GM18907 (cell line): ENCODE measurements at regions not wholly inside any gene's neighbourhood (a gene's known extent, or its start where the extent isn't known, plus 50 kb on each side); places are given as distances from the start of the nearest gene placed in this dataset.

Experiments used
- ATAC-seq: cut with Tn5 transposase; IDR thresholded peaks from one replicate; pipeline ENCODE4 v1.9.1; 2021; ENCODE audit warnings: mild to moderate bottlenecking, moderate library complexity; ENCODE audit not compliant: unreplicated experiment

GRCh38 chr15:35722501-35722900 lies 176.5 kb upstream of the DPH6 start:
- no peak for ATAC-seq

- ATAC-seq: no peak
These were observed 177.3 kb upstream of the DPH6 start for GRCh38 chr15:35723120-35723847.

- ATAC-seq: no peak
These were observed 177.9 kb upstream of the DPH6 start for GRCh38 chr15:35723852-35724251.

GRCh38 chr15:35724626-35725025 lies 178.7 kb upstream of the DPH6 start:
- no peak for ATAC-seq

- no peak for ATAC-seq
These were observed 179.4 kb upstream of the DPH6 start for GRCh38 chr15:35725353-35725752.

GRCh38 chr15:35727627-35728026 lies 181.7 kb upstream of the DPH6 start:
- no peak for ATAC-seq

GRCh38 chr15:35728219-35728940 lies 182.4 kb upstream of the DPH6 start:
- ATAC-seq: no peak

- ATAC-seq: no peak
These were observed 190.2 kb upstream of the DPH6 start for GRCh38 chr15:35736150-35736549.

GRCh38 chr15:35737441-35737840 lies 191.5 kb upstream of the DPH6 start:
- no peak for ATAC-seq

- ATAC-seq: no peak
These were observed 192.4 kb upstream of the DPH6 start for GRCh38 chr15:35738370-35738769.

GRCh38 chr15:35740761-35741160 lies 194.8 kb upstream of the DPH6 start:
- ATAC-seq: no peak

- no peak for ATAC-seq
These were observed 195.4 kb upstream of the DPH6 start for GRCh38 chr15:35741395-35741794.

GRCh38 chr15:35741881-35742280 lies 195.9 kb upstream of the DPH6 start:
- ATAC-seq: no peak

- no peak for ATAC-seq
These were observed 197.4 kb upstream of the DPH6 start for GRCh38 chr15:35743321-35743720.

GRCh38 chr15:35746121-35746520 lies 200.2 kb upstream of the DPH6 start:
- no peak for ATAC-seq

GRCh38 chr15:35748105-35748504 lies 202.1 kb upstream of the DPH6 start:
- ATAC-seq: no peak

- no peak for ATAC-seq
These were observed 204.1 kb upstream of the DPH6 start for GRCh38 chr15:35750051-35750450.

GRCh38 chr15:35751413-35752133 lies 205.6 kb upstream of the DPH6 start:
- ATAC-seq: no peak

- ATAC-seq: no peak
These were observed 206.1 kb upstream of the DPH6 start for GRCh38 chr15:35752134-35752466.

GRCh38 chr15:35753486-35753885 lies 207.5 kb upstream of the DPH6 start:
- no peak for ATAC-seq

- ATAC-seq: no peak
These were observed 209.4 kb upstream of the DPH6 start for GRCh38 chr15:35755237-35755802.

GRCh38 chr15:35756623-35757022 lies 210.7 kb upstream of the DPH6 start:
- no peak for ATAC-seq
